T-cell (primary cell): ENCODE measurements at regions not wholly inside any gene's neighbourhood (a gene's known extent, or its start where the extent isn't known, plus 50 kb on each side); places are given as distances from the start of the nearest gene placed in this dataset.

Experiments used
- ATAC-seq, 4 experiments: fragments of 200-7000 bp in 3 of 4; fragments of 150-1000 bp in 1 of 4; cut with Tn5 transposase; replicated peaks in 1 of 4; 1 replicate in 3 of 4; 2 replicates in 1 of 4; pipeline ENCODE4 v1.10.0; 2021; ENCODE audit warnings: moderate library complexity in 3 of 4, mild to moderate bottlenecking in 2 of 4, moderate number of reproducible peaks in 1 of 4
- CTCF ChIA-PET, 2 donors: fragments of 300-600 bp; sonication (Branson Sonifier 250); formaldehyde crosslinking; loops; one replicate each; lab custom pipeline; 2022; ENCODE audit warnings: antibody characterized with exemption in 2 of 2; lab: Charles Lee
- POLR2A ChIA-PET, 2 donors: fragments of 300-600 bp; sonication (Branson Sonifier 250); formaldehyde crosslinking; loops; one replicate each; lab custom pipeline; 2022; ENCODE audit warnings: antibody characterized with exemption in 2 of 2; lab: Charles Lee
- DNase-seq, 35 experiments: peaks; one replicate each; pipeline versions ENCODE4 v3.0.0 to v3.0.0-alpha.2; 2013 to 2023
- H3K27ac ChIP-seq: one replicate; pipeline ENCODE4 v1.5.1; 2013; ENCODE audit warnings: low read length
- H3K27me3 ChIP-seq, 2 experiments: replicated peaks in 1 of 2; 1 replicate in 1 of 2; 2 replicates in 1 of 2; pipeline versions ENCODE4 v1.6.1 to v1.7.0; 2013; ENCODE audit warnings: low read length in 1 of 2, mixed read lengths in 1 of 2; ENCODE audit not compliant: control insufficient read depth in 2 of 2, insufficient read depth in 2 of 2; ENCODE audit errors: extremely low read depth in 1 of 2
- H3K36me3 ChIP-seq, 2 donors: 1 replicate in 1 of 2; 2 replicates in 1 of 2; pipeline versions ENCODE4 v1.6.1 to v1.7.0; 2013; ENCODE audit warnings: low read length in 1 of 2; ENCODE audit not compliant: control insufficient read depth in 2 of 2, insufficient read depth in 1 of 2; ENCODE audit errors: extremely low read depth in 1 of 2
- H3K4me1 ChIP-seq, 2 experiments: 1 replicate in 1 of 2; 2 replicates in 1 of 2; pipeline versions ENCODE4 v1.6.1 to v1.7.0; 2013; ENCODE audit warnings: low read length in 2 of 2, mixed read lengths in 1 of 2; ENCODE audit not compliant: insufficient read depth in 2 of 2, control insufficient read depth in 1 of 2; ENCODE audit errors: extremely low read depth in 1 of 2
- H3K4me3 ChIP-seq, 2 donors: 1 replicate in 1 of 2; 2 replicates in 1 of 2; pipeline versions ENCODE4 v1.5.1 to v1.7.0; 2013; ENCODE audit warnings: mild to moderate bottlenecking in 2 of 2, low read length in 1 of 2, moderate library complexity in 1 of 2; ENCODE audit not compliant: control insufficient read depth in 1 of 2; ENCODE audit errors: extremely low read depth in 1 of 2
- H3K9me3 ChIP-seq: 2 replicates; pipeline ENCODE4 v1.7.0; 2013
- H3K27ac Mint-ChIP-seq, 2 donors: one replicate each; pipeline ENCODE4 v1.8.0; 2020 to 2021; ENCODE audit warnings: mild to moderate bottlenecking in 2 of 2, mixed read lengths in 2 of 2
- H3K27me3 Mint-ChIP-seq, 2 donors: one replicate each; pipeline ENCODE4 v1.8.0; 2021 to 2022; ENCODE audit warnings: mixed read lengths in 2 of 2
- H3K36me3 Mint-ChIP-seq: one replicate; pipeline ENCODE4 v1.8.0; 2021; ENCODE audit warnings: mixed read lengths
- H3K4me1 Mint-ChIP-seq, 3 donors: one replicate each; pipeline ENCODE4 v1.8.0; 2020 to 2022; ENCODE audit warnings: mixed read lengths in 3 of 3, mild to moderate bottlenecking in 1 of 3
- H3K4me3 Mint-ChIP-seq, 3 donors: one replicate each; pipeline ENCODE4 v1.8.0; 2020 to 2022; ENCODE audit warnings: mild to moderate bottlenecking in 3 of 3, mixed read lengths in 3 of 3, moderate library complexity in 3 of 3
- H3K9me3 Mint-ChIP-seq, 3 donors: one replicate each; pipeline ENCODE4 v1.8.0; 2020 to 2022; ENCODE audit warnings: mixed read lengths in 3 of 3
- WGBS: methylation state at CpG from one replicate; pipeline ENCODE4 v1.1.5; 2013; ENCODE audit warnings: missing lambda C conversion rate; ENCODE audit not compliant: insufficient coverage; 5-methylcytosine and 5-hydroxymethylcytosine counted together

DNA sequence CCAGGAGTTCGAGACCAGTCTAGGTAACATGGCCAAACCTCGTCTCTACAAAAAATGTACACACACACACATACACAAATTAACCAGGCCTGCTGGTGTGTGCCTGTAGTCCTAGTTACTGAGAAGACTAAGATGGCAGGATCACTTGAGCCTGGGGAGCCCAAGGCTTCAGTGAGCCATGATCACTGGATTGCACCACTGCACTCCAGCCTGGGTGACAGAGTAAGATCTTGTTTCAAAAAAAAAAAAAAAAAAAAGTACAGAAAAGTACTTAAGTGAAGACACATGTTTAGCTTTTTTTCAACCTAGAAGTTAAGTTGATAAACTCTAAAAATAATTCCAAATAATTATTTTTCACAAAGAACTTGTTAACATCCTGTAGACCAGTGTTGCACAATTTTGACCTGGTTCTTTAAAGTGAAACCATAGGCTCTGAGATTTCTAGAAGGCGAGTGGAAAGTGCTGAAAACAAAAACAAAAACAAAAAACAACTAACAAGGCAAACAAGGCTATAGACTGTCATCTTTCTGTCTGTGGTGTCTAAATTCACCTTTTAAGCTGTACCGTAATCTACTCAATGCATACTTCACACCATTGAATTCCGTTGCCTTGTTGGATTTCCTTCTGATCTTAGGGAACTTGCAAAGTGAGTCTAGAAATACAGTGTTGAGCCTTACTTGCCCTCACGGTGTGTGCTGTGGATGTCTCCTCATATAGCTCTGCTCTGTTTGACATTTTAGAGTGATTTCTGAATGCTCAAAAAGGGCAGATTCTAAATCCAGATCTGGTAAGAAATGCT, 63.5 kb downstream of the CHST2 start:
- Histone ChIP-seq H3K27me3 (no peaks in the 10 kb centered on the region), H3K4me1 (peaks cover 3 to 6% of the 10 kb centered on the region in 2 experiments), H3K36me3 (no peaks in the 10 kb centered on the region), H3K4me3 (no peak overlapping the region), H3K27ac (no peak overlapping the region), H3K9me3 (no peaks in the 10 kb centered on the region)
- DNase-seq (no peak), ATAC-seq (no peak)
- Mint-ChIP-seq H3K4me1 (peaks cover 16 to 30% (median 27%) of the 10 kb centered on the region in 3 donors), H3K36me3 (peaks cover 5% of the 10 kb centered on the region), H3K9me3 (peaks cover 0 to 6% (median 3%) of the 10 kb centered on the region in 3 donors), H3K4me3 (peak overlapping the region in 1 of 3 donors; percentile 19), H3K27ac (no peak overlapping the region), H3K27me3 (no peaks in the 10 kb centered on the region)
- ChIA-PET POLR2A (interaction anchor here in 1 of 2 donors (0.7 kb wide), 1 partner anchor 22 kb away, joined by 4 read pairs; no protein-coding TSS in a partner anchor), CTCF (interaction anchor here in 1 of 2 donors (0.6 kb wide), 1 partner anchor 1741 kb away, joined by 3 read pairs; no protein-coding TSS in a partner anchor)
- WGBS, result 100% methylated on average over 1 of the region's 6 CpGs

GRCh38 chr3:143183665-143183964, 64.0 kb downstream of the CHST2 start:
- Mint-ChIP-seq H3K9me3 (peaks cover 0 to 6% (median 3%) of the 10 kb centered on the region in 3 donors), H3K27me3 (no peaks in the 10 kb centered on the region), H3K27ac (no peak overlapping the region), H3K36me3 (peaks cover 5% of the 10 kb centered on the region), H3K4me1 (peaks cover 16 to 30% (median 27%) of the 10 kb centered on the region in 3 donors), H3K4me3 (peak overlapping the region in 1 of 3 donors; percentile 19)
- POLR2A ChIA-PET, result no interaction called here
- ATAC-seq (no peak), DNase-seq (no peak)
- CTCF ChIA-PET, result no interaction called here
- no peak overlapping the region for H3K4me3 ChIP-seq
- H3K27ac ChIP-seq, result no peak overlapping the region
- H3K27me3 ChIP-seq, result no peaks in the 10 kb centered on the region
- H3K4me1 ChIP-seq, result peaks cover 3 to 6% of the 10 kb centered on the region in 2 experiments
- H3K9me3 ChIP-seq, result no peaks in the 10 kb centered on the region
- WGBS, result 94% methylated on average over 2 of the region's 4 CpGs
- H3K36me3 ChIP-seq, result no peaks in the 10 kb centered on the region

- ATAC-seq (no peak), DNase-seq (no peak)
- POLR2A ChIA-PET, result no interaction called here
- peaks cover 0 to 6% (median 3%) of the 10 kb centered on the region in 3 donors for H3K9me3 Mint-ChIP-seq
- H3K27ac ChIP-seq, result no peak overlapping the region
- H3K27me3 ChIP-seq, result no peaks in the 10 kb centered on the region
- H3K27me3 Mint-ChIP-seq, result no peaks in the 10 kb centered on the region
- H3K4me1 ChIP-seq, result peaks cover 3 to 6% of the 10 kb centered on the region in 2 experiments
- H3K4me3 ChIP-seq, result no peak overlapping the region
- H3K4me3 Mint-ChIP-seq, result peak overlapping the region in 1 of 3 donors; percentile 19
- CTCF ChIA-PET, result no interaction called here
- H3K4me1 Mint-ChIP-seq, result peaks cover 16 to 30% (median 27%) of the 10 kb centered on the region in 3 donors
- no peak overlapping the region for H3K27ac Mint-ChIP-seq
- peaks cover 5% of the 10 kb centered on the region for H3K36me3 Mint-ChIP-seq
- WGBS, result no CpG with 5 or more reads among the region's 1 CpG
- H3K36me3 ChIP-seq, result no peaks in the 10 kb centered on the region
- H3K9me3 ChIP-seq, result no peaks in the 10 kb centered on the region
Measured at GRCh38 chr3:143184099-143184498, 64.5 kb downstream of the CHST2 start.

- H3K9me3 ChIP-seq, result no peaks in the 10 kb centered on the region
- Mint-ChIP-seq H3K4me1 (peaks cover 7 to 23% (median 15%) of the 10 kb centered on the region in 3 donors), H3K9me3 (peaks cover 0 to 6% (median 0%) of the 10 kb centered on the region in 3 donors), H3K27ac (no peak overlapping the region), H3K4me3 (no peak overlapping the region), H3K36me3 (peaks cover under 1% of the 10 kb centered on the region), H3K27me3 (no peaks in the 10 kb centered on the region)
- POLR2A ChIA-PET, result no interaction called here
- no peak for DNase-seq
- no peak for ATAC-seq
- CTCF ChIA-PET, result no interaction called here
- H3K27ac ChIP-seq, result no peak overlapping the region
- no peaks in the 10 kb centered on the region for H3K36me3 ChIP-seq
- H3K4me1 ChIP-seq, result peaks cover 0 to 6% of the 10 kb centered on the region in 2 experiments
- no peaks in the 10 kb centered on the region for H3K27me3 ChIP-seq
- no peak overlapping the region for H3K4me3 ChIP-seq
Measured at GRCh38 chr3:143185401-143185800, 65.8 kb downstream of the CHST2 start.

- ATAC-seq, result no peak
- peaks cover 2 to 8% of the 10 kb centered on the region in 2 experiments for H3K4me1 ChIP-seq
- H3K4me3 Mint-ChIP-seq, result no peak overlapping the region
- no peaks in the 10 kb centered on the region for H3K9me3 ChIP-seq
- ChIA-PET CTCF (interaction anchor here in 1 of 2 donors (0.6 kb wide), 1 partner anchor 337 kb away, joined by 3 read pairs; no protein-coding TSS in a partner anchor), POLR2A (no interaction called here)
- DNase-seq, result no peak
- 100% methylated on average over 1 of the region's 1 CpG for WGBS
- peaks cover 11 to 31% (median 16%) of the 10 kb centered on the region in 3 donors for H3K4me1 Mint-ChIP-seq
- no peaks in the 10 kb centered on the region for H3K27me3 Mint-ChIP-seq
- H3K36me3 Mint-ChIP-seq, result no peaks in the 10 kb centered on the region
- no peak overlapping the region for H3K4me3 ChIP-seq
- no peaks in the 10 kb centered on the region for H3K27me3 ChIP-seq
- no peaks in the 10 kb centered on the region for H3K36me3 ChIP-seq
- no peak overlapping the region for H3K27ac Mint-ChIP-seq
- H3K9me3 Mint-ChIP-seq, result no peaks in the 10 kb centered on the region
- H3K27ac ChIP-seq, result no peak overlapping the region
Measured at GRCh38 chr3:143187111-143187510, 67.5 kb downstream of the CHST2 start.

DNA sequence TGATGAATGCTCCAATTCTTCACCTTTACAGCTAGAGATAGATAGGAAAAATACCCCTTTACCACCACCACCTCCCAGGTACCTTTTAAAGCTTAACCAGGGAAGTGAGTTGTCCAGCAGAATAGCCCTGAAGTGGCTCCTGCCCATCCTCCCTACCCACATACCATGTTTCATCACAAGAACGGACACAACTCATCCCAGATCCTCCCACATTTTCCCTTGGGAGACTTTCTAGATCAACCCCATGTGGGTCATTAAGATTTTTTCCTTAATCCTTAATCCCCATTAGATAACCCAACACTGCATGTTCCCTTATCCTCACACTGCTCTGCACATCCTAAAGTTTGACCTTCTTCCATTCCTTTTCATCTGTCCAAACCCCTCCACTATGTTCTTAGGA, 69.3 kb downstream of the CHST2 start:
- 89% methylated on average over 1 of the region's 1 CpG for WGBS

More for the DNA sequence above, 69.3 kb downstream of the CHST2 start:
- peaks cover 2% of the 10 kb centered on the region in 2 experiments for H3K4me1 ChIP-seq
- H3K27me3 ChIP-seq, result no peaks in the 10 kb centered on the region
- no peaks in the 10 kb centered on the region for H3K9me3 ChIP-seq
- peaks cover 8 to 31% (median 18%) of the 10 kb centered on the region in 3 donors for H3K4me1 Mint-ChIP-seq
- H3K9me3 Mint-ChIP-seq, result peaks cover 0 to 7% (median 2%) of the 10 kb centered on the region in 3 donors
- ChIA-PET CTCF (no interaction called here), POLR2A (no interaction called here)
- H3K36me3 Mint-ChIP-seq, result no peaks in the 10 kb centered on the region
- H3K36me3 ChIP-seq, result no peaks in the 10 kb centered on the region
- ATAC-seq (no peak), DNase-seq (no peak)
- no peak overlapping the region for H3K27ac Mint-ChIP-seq
- H3K27me3 Mint-ChIP-seq, result no peaks in the 10 kb centered on the region
- H3K4me3 Mint-ChIP-seq, result no peak overlapping the region
- H3K4me3 ChIP-seq, result no peak overlapping the region
- H3K27ac ChIP-seq, result no peak overlapping the region
